Upper lobe of left lung (tissue), 4 donors: ENCODE measurements at regions not wholly inside any gene's neighbourhood (a gene's known extent, or its start where the extent isn't known, plus 50 kb on each side); places are given as distances from the start of the nearest gene placed in this dataset.

Experiments
- CTCF ChIP-seq, 6 experiments: fragments of 450-650 bp in 4 of 6; fragments of 200-600 bp in 2 of 6; sonication (generic) in 2 of 6; IDR thresholded peaks; one replicate each; pipeline ENCODE4 v1.5.1; 2016 to 2019; ENCODE audit warnings: antibody characterized with exemption in 6 of 6
- POLR2A ChIP-seq, 4 donors: fragments of 450-650 bp; IDR thresholded peaks; one replicate each; pipeline ENCODE4 v1.5.1; 2016 to 2017; ENCODE audit warnings: antibody characterized with exemption in 4 of 4, mild to moderate bottlenecking in 2 of 4
- POLR2AphosphoS5 ChIP-seq, 2 donors: sonication (generic); formaldehyde crosslinking; IDR thresholded peaks; one replicate each; pipeline ENCODE4 v1.5.1; 2017; ENCODE audit warnings: antibody characterized with exemption in 2 of 2

DNA sequence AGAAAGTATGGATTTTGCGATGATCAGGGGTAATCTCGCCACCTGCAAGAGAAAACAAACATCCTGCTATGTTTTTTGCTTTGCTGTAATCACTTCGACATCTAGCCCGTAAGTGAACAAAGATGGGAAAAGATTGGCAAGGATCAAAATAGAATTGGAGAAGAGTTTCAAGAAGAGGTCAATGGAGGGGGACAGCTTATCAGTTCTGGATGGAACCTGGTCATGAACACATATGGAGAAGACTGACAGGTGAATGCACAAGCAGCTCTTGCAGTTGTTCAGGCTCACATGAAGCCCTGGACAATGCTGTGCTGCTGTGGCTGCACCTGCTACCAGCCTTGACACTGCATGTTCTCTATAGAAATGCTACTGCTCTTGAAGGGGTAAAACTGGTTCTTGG is 222.1 kb downstream of the BCAS1 start:
- TF ChIP-seq CTCF (IDR thresholded peaks at IDR 0.05) (no peak), POLR2A (IDR thresholded peaks at IDR 0.05) (no peak), POLR2AphosphoS5 (IDR thresholded peaks at IDR 0.05) (no peak)
